ENCODE measurements at regions not wholly inside any gene's neighbourhood (a gene's known extent, or its start where the extent isn't known, plus 50 kb on each side); places are given as distances from the start of the nearest gene placed in this dataset.
"Not testable (repeated sequence)": the region's sequence is repeated elsewhere in the genome, so short reads cannot be mapped to it uniquely, and the experiment has no call there.

- TF ChIP-seq ZNF70 (CRISPR knock-in tag; IDR thresholded peaks at IDR 0.05); ZFP30 (CRISPR knock-in tag; IDR thresholded peaks at IDR 0.05); RARB (CRISPR knock-in tag; IDR thresholded peaks at IDR 0.05); ZNF565 (CRISPR knock-in tag; conservative IDR thresholded peaks at IDR 0.05; ENCODE audit: low read depth); ZC3H10 (CRISPR knock-in tag; IDR thresholded peaks at IDR 0.05): not testable (repeated sequence)
Observed at GRCh38 chr1:146309427-146309826, 80.6 kb upstream of the NOTCH2NLA start.
